ENCODE measurements at regions not wholly inside any gene's neighbourhood (a gene's known extent, or its start where the extent isn't known, plus 50 kb on each side); places are given as distances from the start of the nearest gene placed in this dataset.

- Histone ChIP-seq H4K20me1 (ENCODE audit: insufficient read depth, low read length) (no peaks in the 10 kb centered on the region), H3K4me2 (ENCODE audit: insufficient read depth, low read length) (no peak overlapping the region), H3K27ac (ENCODE audit: low read depth, low read length) (no peak overlapping the region), H3K4me1 (ENCODE audit: insufficient read depth, low read length) (no peaks in the 10 kb centered on the region), H3K79me2 (ENCODE audit: insufficient read depth, low read length) (no peaks in the 10 kb centered on the region), H3K27me3 (ENCODE audit: insufficient read depth, low read length) (no peaks in the 10 kb centered on the region), H3K9me3 (ENCODE audit: low read depth, low read length) (no peaks in the 10 kb centered on the region), H3K4me3 (ENCODE audit: insufficient read depth, low read length) (no peak overlapping the region), H2AFZ (ENCODE audit: low read length) (no peak overlapping the region), H3K36me3 (ENCODE audit: insufficient read depth, low read length) (no peaks in the 10 kb centered on the region)
- DNase-seq (ENCODE audit: insufficient read length, low spot score, missing footprints) = no peak
- TF ChIP-seq, protein P1, sequence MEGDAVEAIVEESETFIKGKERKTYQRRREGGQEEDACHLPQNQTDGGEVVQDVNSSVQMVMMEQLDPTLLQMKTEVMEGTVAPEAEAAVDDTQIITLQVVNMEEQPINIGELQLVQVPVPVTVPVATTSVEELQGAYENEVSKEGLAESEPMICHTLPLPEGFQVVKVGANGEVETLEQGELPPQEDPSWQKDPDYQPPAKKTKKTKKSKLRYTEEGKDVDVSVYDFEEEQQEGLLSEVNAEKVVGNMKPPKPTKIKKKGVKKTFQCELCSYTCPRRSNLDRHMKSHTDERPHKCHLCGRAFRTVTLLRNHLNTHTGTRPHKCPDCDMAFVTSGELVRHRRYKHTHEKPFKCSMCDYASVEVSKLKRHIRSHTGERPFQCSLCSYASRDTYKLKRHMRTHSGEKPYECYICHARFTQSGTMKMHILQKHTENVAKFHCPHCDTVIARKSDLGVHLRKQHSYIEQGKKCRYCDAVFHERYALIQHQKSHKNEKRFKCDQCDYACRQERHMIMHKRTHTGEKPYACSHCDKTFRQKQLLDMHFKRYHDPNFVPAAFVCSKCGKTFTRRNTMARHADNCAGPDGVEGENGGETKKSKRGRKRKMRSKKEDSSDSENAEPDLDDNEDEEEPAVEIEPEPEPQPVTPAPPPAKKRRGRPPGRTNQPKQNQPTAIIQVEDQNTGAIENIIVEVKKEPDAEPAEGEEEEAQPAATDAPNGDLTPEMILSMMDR (IDR thresholded peaks at IDR 0.05; ENCODE audit: extremely low read depth, low read depth, low read length) = no peak
Measured at GRCh38 chr19:30319411-30319810, 52.8 kb upstream of the ZNF536 start.

DNA sequence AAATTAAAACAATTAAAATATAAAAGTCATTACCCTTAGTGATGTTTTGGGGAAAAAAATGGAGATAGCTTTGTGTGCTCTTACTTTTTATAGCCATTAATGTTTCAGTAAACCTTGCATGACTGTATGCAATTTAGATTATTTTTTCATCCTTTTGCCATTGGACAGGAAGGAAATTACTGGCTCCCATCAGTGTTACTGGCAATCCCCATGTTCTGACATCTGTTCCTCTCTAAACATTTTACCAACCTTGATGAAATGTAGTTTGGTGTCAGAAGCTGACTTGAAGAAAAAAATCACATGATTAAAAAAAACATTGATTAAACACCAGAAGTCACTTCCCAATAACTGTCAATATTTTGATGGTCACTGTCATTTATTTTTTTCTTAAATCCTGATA is 52.3 kb upstream of the ZNF536 start:
- H3K79me2 ChIP-seq (ENCODE audit: insufficient read depth, low read length) = no peaks in the 10 kb centered on the region
- DNase-seq (ENCODE audit: insufficient read length, low spot score, missing footprints) = no peak
- H3K36me3 ChIP-seq (ENCODE audit: insufficient read depth, low read length) = no peaks in the 10 kb centered on the region
- H2AFZ ChIP-seq (ENCODE audit: low read length) = no peak overlapping the region
- TF ChIP-seq, protein P1 (IDR thresholded peaks at IDR 0.05; ENCODE audit: extremely low read depth, low read depth, low read length) = no peak
- no peaks in the 10 kb centered on the region for H3K9me3 ChIP-seq (ENCODE audit: low read depth, low read length)
- no peak overlapping the region for H3K4me2 ChIP-seq (ENCODE audit: insufficient read depth, low read length)
- no peaks in the 10 kb centered on the region for H3K4me1 ChIP-seq (ENCODE audit: insufficient read depth, low read length)
- no peak overlapping the region for H3K27ac ChIP-seq (ENCODE audit: low read depth, low read length)
- no peaks in the 10 kb centered on the region for H4K20me1 ChIP-seq (ENCODE audit: insufficient read depth, low read length)
- no peak overlapping the region for H3K4me3 ChIP-seq (ENCODE audit: insufficient read depth, low read length)
- H3K27me3 ChIP-seq (ENCODE audit: insufficient read depth, low read length) = no peaks in the 10 kb centered on the region

GRCh38 chr19:30320466-30320865 is 51.7 kb upstream of the ZNF536 start:
- no peak for DNase-seq (ENCODE audit: insufficient read length, low spot score, missing footprints)
- TF ChIP-seq, protein P1 (IDR thresholded peaks at IDR 0.05; ENCODE audit: extremely low read depth, low read depth, low read length) = no peak
- Histone ChIP-seq H3K27ac (ENCODE audit: low read depth, low read length) (no peak overlapping the region), H3K36me3 (ENCODE audit: insufficient read depth, low read length) (no peaks in the 10 kb centered on the region), H3K4me2 (ENCODE audit: insufficient read depth, low read length) (no peak overlapping the region), H3K27me3 (ENCODE audit: insufficient read depth, low read length) (no peaks in the 10 kb centered on the region), H3K4me1 (ENCODE audit: insufficient read depth, low read length) (no peaks in the 10 kb centered on the region), H3K4me3 (ENCODE audit: insufficient read depth, low read length) (no peak overlapping the region), H2AFZ (ENCODE audit: low read length) (no peak overlapping the region), H3K79me2 (ENCODE audit: insufficient read depth, low read length) (no peaks in the 10 kb centered on the region), H4K20me1 (ENCODE audit: insufficient read depth, low read length) (no peaks in the 10 kb centered on the region), H3K9me3 (ENCODE audit: low read depth, low read length) (no peaks in the 10 kb centered on the region)

DNA sequence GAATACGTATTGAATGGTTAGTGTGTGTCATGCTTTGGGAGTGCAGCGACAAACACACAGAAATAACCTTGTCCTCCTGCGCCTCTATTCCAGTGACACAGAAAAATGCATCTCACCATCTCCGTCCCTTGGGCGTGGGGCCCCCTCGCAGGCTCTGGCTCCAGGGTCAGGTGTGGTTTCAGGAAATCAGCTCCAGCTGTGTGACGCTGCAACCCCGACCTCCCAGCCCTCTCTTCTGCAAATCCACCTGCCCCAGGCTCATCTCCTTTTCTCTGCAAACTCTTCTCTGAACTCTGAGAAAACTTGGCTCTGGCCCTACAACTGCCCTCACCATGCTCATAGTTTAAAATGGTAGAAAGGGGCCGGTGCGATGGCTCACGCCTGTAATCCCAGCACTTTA is 51.3 kb upstream of the ZNF536 start:
- no peak for DNase-seq (ENCODE audit: insufficient read length, low spot score, missing footprints)
- Histone ChIP-seq H2AFZ (ENCODE audit: low read length) (no peak overlapping the region), H3K79me2 (ENCODE audit: insufficient read depth, low read length) (no peaks in the 10 kb centered on the region), H3K4me2 (ENCODE audit: insufficient read depth, low read length) (no peak overlapping the region), H3K27ac (ENCODE audit: low read depth, low read length) (no peak overlapping the region), H3K36me3 (ENCODE audit: insufficient read depth, low read length) (no peaks in the 10 kb centered on the region), H4K20me1 (ENCODE audit: insufficient read depth, low read length) (no peaks in the 10 kb centered on the region), H3K9me3 (ENCODE audit: low read depth, low read length) (no peaks in the 10 kb centered on the region), H3K4me3 (ENCODE audit: insufficient read depth, low read length) (no peak overlapping the region), H3K4me1 (ENCODE audit: insufficient read depth, low read length) (no peaks in the 10 kb centered on the region), H3K27me3 (ENCODE audit: insufficient read depth, low read length) (no peaks in the 10 kb centered on the region)
- TF ChIP-seq, protein P1 (IDR thresholded peaks at IDR 0.05; ENCODE audit: extremely low read depth, low read depth, low read length) = no peak
